Brain microvascular endothelial cell (primary cell): ENCODE measurements at regions not wholly inside any gene's neighbourhood (a gene's known extent, or its start where the extent isn't known, plus 50 kb on each side); places are given as distances from the start of the nearest gene placed in this dataset.
"Not testable (repeated sequence)": the region's sequence is repeated elsewhere in the genome, so short reads cannot be mapped to it uniquely, and the experiment has no call there.

Experiments used
- DNase-seq: peaks from one replicate; pipeline ENCODE4 v3.0.0-alpha.2; 2020
- H3K27ac ChIP-seq: fragments of 250-450 bp; sonication (Bioruptor Pico); 2 replicates; pipeline ENCODE4 v1.5.1; 2020; ENCODE audit warnings: mild to moderate bottlenecking, moderate library complexity
- H3K27me3 ChIP-seq: fragments of 250-450 bp; sonication (Bioruptor Pico); replicated peaks from 2 replicates; pipeline ENCODE4 v1.5.1; 2020; ENCODE audit warnings: mild to moderate bottlenecking
- H3K36me3 ChIP-seq: fragments of 250-450 bp; sonication (Bioruptor Pico); replicated peaks from 2 replicates; pipeline ENCODE4 v1.5.1; 2020; ENCODE audit warnings: mild to moderate bottlenecking
- H3K4me3 ChIP-seq: 2 replicates; pipeline ENCODE4 v1.5.1; 2011; ENCODE audit warnings: low read depth, mild to moderate bottlenecking, control low read depth, low read length, moderate library complexity
- CTCF ChIP-seq: IDR thresholded peaks from 2 replicates; pipeline ENCODE4 v1.5.1; 2011; ENCODE audit warnings: low read depth, mild to moderate bottlenecking, moderate library complexity, low read length, control low read depth, inconsistent platforms; ENCODE audit errors: missing control alignments
- in situ Hi-C: cut with HindIII; loops from 2 replicates; pipeline ENCODE4 v1.10.0; 2017; ENCODE audit warnings: low sequenced_read_pairs, low pct_ligation_motif_present

- Histone ChIP-seq H3K4me3 (no peak overlapping the region), H3K27me3 (no peaks in the 10 kb centered on the region), H3K36me3 (no peaks in the 10 kb centered on the region), H3K27ac (no peak overlapping the region)
- in situ Hi-C loops = no loop called here
- no peak for DNase-seq
- no peak for TF ChIP-seq CTCF
These were observed 93.3 kb upstream of the ZNF98 start for GRCh38 chr19:22515435-22515834.

GRCh38 chr19:22503524-22503923 is 81.4 kb upstream of the ZNF98 start:
- no peaks in the 10 kb centered on the region for H3K27me3 ChIP-seq
- in situ Hi-C loops = no loop called here
- H3K36me3 ChIP-seq = no peaks in the 10 kb centered on the region
- DNase-seq = no peak
- H3K4me3 ChIP-seq = no peak overlapping the region
- TF ChIP-seq CTCF = no peak
- no peak overlapping the region for H3K27ac ChIP-seq

- no peaks in the 10 kb centered on the region for H3K36me3 ChIP-seq
- no peak for TF ChIP-seq CTCF
- DNase-seq = no peak
- in situ Hi-C loops = no loop called here
- no peaks in the 10 kb centered on the region for H3K27me3 ChIP-seq
- H3K4me3 ChIP-seq = no peak overlapping the region
- no peak overlapping the region for H3K27ac ChIP-seq
These were observed 80.6 kb upstream of the ZNF98 start for GRCh38 chr19:22502766-22503165.

- H3K27me3 ChIP-seq, in situ Hi-C loops, H3K27ac ChIP-seq, H3K4me3 ChIP-seq, H3K36me3 ChIP-seq, DNase-seq: not testable (repeated sequence)
These were observed 76.8 kb upstream of the ZNF98 start for GRCh38 chr19:22498831-22499430.

GRCh38 chr19:22491746-22492145 is 69.6 kb upstream of the ZNF98 start:
- Histone ChIP-seq H3K36me3 (no peaks in the 10 kb centered on the region), H3K27ac (no peak overlapping the region), H3K4me3 (no peak overlapping the region), H3K27me3 (no peaks in the 10 kb centered on the region)
- in situ Hi-C loops = no loop called here
- DNase-seq = no peak
- no peak for TF ChIP-seq CTCF

GRCh38 chr19:22483514-22483913 is 61.4 kb upstream of the ZNF98 start:
- H3K27ac ChIP-seq, H3K4me3 ChIP-seq, H3K36me3 ChIP-seq, H3K27me3 ChIP-seq, in situ Hi-C loops, DNase-seq: not testable (repeated sequence)

- H3K4me3 ChIP-seq = no peak overlapping the region
- no peak for DNase-seq
- in situ Hi-C loops = no loop called here
- no peak for TF ChIP-seq CTCF
- H3K36me3 ChIP-seq = no peaks in the 10 kb centered on the region
- H3K27me3 ChIP-seq = no peaks in the 10 kb centered on the region
- H3K27ac ChIP-seq = no peak overlapping the region
These were observed 50.1 kb upstream of the ZNF98 start for GRCh38 chr19:22472180-22472637.
